Suprapubic skin (tissue), 4 donors: ENCODE measurements at regions not wholly inside any gene's neighbourhood (a gene's known extent, or its start where the extent isn't known, plus 50 kb on each side); places are given as distances from the start of the nearest gene placed in this dataset.

Experiments used
- DNase-seq, 2 donors: peaks; one replicate each; pipeline ENCODE4 v3.0.0-alpha.2; 2019; ENCODE audit warnings: low spot score in 2 of 2
- H3K27ac ChIP-seq: fragments of 200-600 bp; sonication (generic); one replicate; pipeline ENCODE4 v1.5.1; 2019
- H3K27me3 ChIP-seq: fragments of 200-600 bp; sonication (generic); one replicate; pipeline ENCODE4 v1.5.1; 2019
- H3K36me3 ChIP-seq: fragments of 200-600 bp; sonication (generic); one replicate; pipeline ENCODE4 v1.5.1; 2019
- H3K4me1 ChIP-seq: fragments of 200-600 bp; sonication (generic); one replicate; pipeline ENCODE4 v1.5.1; 2019
- H3K4me3 ChIP-seq: fragments of 200-600 bp; sonication (generic); one replicate; pipeline ENCODE4 v1.5.1; 2019; ENCODE audit warnings: mild to moderate bottlenecking
- H3K9me3 ChIP-seq: fragments of 200-600 bp; sonication (generic); one replicate; pipeline ENCODE4 v1.5.1; 2019
- EP300 ChIP-seq: sonication (generic); formaldehyde crosslinking; IDR thresholded peaks from one replicate; pipeline ENCODE4 v1.6.1; 2017; ENCODE audit warnings: antibody characterized with exemption
- POLR2A ChIP-seq, 2 donors: fragments of 450-650 bp; IDR thresholded peaks; one replicate each; pipeline ENCODE4 v1.6.1; 2017; ENCODE audit warnings: antibody characterized with exemption in 2 of 2, mild to moderate bottlenecking in 2 of 2, moderate library complexity in 2 of 2
- POLR2AphosphoS5 ChIP-seq, 3 donors: sonication (generic); formaldehyde crosslinking; IDR thresholded peaks; one replicate each; pipeline ENCODE4 v1.6.1; 2017; ENCODE audit warnings: antibody characterized with exemption in 3 of 3
- WGBS: methylation state at CpG from one replicate; pipeline ENCODE4 v1.1.5; 2018; 5-methylcytosine and 5-hydroxymethylcytosine counted together
- TF ChIP-seq, protein P1 (sequence below), 2 donors: fragments of 200-600 bp in 1 of 2; fragments of 450-650 bp in 1 of 2; sonication (generic) in 1 of 2; IDR thresholded peaks; one replicate each; pipeline ENCODE4 v1.5.1; 2016 to 2019; ENCODE audit warnings: antibody characterized with exemption in 2 of 2, mild to moderate bottlenecking in 1 of 2, moderate library complexity in 1 of 2

DNA sequence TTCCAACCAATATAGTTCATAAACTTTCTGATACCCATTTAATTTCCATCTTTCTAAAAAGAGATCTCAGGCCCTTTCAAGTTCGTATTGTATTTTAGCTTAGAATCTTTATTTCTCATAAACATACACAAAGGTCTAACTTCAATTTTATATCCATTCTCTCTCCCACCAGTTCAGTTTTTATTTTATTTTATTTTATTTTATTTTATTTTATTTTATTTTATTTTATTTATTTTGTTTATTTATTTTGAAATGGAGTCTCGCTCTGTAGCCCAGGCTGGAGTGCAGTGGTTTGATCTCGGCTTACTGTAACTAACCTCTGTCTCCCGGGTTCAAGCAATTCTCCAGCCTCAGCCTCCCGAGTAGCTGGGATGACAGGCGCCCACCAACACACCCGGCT lies 552.8 kb downstream of the SLITRK5 start:
- Histone ChIP-seq H3K4me1 (no peaks in the 10 kb centered on the region), H3K27me3 (no peaks in the 10 kb centered on the region), H3K4me3 (no peak overlapping the region), H3K27ac (no peak overlapping the region), H3K9me3 (no peaks in the 10 kb centered on the region), H3K36me3 (no peaks in the 10 kb centered on the region)
- no peak for DNase-seq
- 95% methylated on average over 7 of the region's 7 CpGs for WGBS
- TF ChIP-seq EP300 (no peak), POLR2A (IDR thresholded peaks at IDR 0.05) (no peak), POLR2AphosphoS5 (IDR thresholded peaks at IDR 0.05) (no peak)
- TF ChIP-seq, protein P1, sequence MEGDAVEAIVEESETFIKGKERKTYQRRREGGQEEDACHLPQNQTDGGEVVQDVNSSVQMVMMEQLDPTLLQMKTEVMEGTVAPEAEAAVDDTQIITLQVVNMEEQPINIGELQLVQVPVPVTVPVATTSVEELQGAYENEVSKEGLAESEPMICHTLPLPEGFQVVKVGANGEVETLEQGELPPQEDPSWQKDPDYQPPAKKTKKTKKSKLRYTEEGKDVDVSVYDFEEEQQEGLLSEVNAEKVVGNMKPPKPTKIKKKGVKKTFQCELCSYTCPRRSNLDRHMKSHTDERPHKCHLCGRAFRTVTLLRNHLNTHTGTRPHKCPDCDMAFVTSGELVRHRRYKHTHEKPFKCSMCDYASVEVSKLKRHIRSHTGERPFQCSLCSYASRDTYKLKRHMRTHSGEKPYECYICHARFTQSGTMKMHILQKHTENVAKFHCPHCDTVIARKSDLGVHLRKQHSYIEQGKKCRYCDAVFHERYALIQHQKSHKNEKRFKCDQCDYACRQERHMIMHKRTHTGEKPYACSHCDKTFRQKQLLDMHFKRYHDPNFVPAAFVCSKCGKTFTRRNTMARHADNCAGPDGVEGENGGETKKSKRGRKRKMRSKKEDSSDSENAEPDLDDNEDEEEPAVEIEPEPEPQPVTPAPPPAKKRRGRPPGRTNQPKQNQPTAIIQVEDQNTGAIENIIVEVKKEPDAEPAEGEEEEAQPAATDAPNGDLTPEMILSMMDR (IDR thresholded peaks at IDR 0.05) = no peak

DNA sequence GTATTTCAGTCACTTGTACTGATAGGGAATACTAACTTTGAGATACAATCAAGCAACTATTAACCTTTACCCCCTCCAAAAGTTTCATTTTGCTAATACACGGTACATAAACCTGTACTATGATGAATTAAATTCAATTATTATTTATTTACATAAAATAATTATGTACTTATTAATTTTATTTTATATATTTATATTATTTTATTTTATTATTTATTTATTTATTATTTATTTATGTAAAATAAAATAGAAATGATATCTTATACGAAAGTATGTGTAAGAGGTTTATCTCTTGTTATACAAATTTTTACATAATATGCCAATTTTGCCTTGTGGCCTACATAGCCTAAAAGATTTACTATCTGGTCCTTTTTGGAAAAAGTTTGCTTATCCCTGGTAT lies 564.3 kb downstream of the SLITRK5 start:
- no peak for TF ChIP-seq POLR2AphosphoS5 (IDR thresholded peaks at IDR 0.05)
- TF ChIP-seq, protein P1 (IDR thresholded peaks at IDR 0.05) = no peak
- no peak for TF ChIP-seq EP300
- no peak for TF ChIP-seq POLR2A (IDR thresholded peaks at IDR 0.05)
- H3K27me3 ChIP-seq = no peaks in the 10 kb centered on the region
- no peak for DNase-seq
- no peaks in the 10 kb centered on the region for H3K9me3 ChIP-seq
- WGBS = 95% methylated on average over 2 of the region's 2 CpGs
- H3K4me1 ChIP-seq = no peaks in the 10 kb centered on the region
- H3K27ac ChIP-seq = no peak overlapping the region
- H3K36me3 ChIP-seq = no peaks in the 10 kb centered on the region
- no peak overlapping the region for H3K4me3 ChIP-seq

DNA sequence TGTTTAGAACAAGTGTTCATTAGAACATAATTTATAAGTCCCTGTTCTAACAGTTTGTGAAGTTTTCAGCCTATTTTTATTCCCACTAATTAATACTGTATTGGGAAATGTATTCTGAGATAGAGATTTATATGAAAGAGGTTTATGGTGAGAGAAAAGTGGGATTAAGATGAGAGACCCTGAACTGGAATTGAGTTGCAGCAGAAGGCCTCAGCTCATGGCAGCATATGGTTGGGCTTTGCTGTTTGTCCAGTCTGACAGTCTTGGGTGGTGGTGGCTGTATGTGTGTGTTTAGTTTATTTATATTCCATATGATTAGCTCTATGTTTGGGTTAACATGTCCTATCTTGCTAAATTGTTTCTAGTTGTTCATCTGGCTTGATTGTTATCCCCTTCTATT lies 575.1 kb downstream of the SLITRK5 start:
- Histone ChIP-seq H3K9me3 (no peaks in the 10 kb centered on the region), H3K4me1 (no peaks in the 10 kb centered on the region), H3K27ac (no peak overlapping the region), H3K4me3 (no peak overlapping the region), H3K36me3 (no peaks in the 10 kb centered on the region), H3K27me3 (no peaks in the 10 kb centered on the region)
- TF ChIP-seq EP300 (no peak), POLR2A (IDR thresholded peaks at IDR 0.05) (no peak)
- TF ChIP-seq, protein P1 (IDR thresholded peaks at IDR 0.05) = no peak
- DNase-seq = no peak

DNA sequence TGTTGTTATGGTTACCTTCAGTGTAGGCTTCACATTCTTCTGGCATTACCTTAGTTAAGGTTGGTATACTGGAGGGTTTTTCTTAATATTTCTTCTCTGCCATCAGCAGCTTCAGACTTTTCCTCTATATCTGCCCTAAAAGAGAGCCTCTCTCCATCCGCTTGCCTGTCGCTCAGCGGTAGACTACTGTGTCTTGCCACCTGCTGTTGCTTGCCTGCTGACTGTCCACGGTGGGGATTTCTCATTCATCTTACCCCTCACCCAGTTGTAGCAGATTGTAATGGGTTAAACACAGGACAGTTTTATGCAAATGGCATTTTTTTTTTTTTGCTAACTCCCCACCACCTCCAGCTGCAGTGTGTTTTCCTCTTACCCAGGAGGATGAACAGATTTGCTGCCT lies 577.2 kb downstream of the SLITRK5 start:
- no peak for DNase-seq
- no peaks in the 10 kb centered on the region for H3K36me3 ChIP-seq
- TF ChIP-seq, protein P1 (IDR thresholded peaks at IDR 0.05) = no peak
- TF ChIP-seq POLR2A (IDR thresholded peaks at IDR 0.05) = no peak
- no peak for TF ChIP-seq POLR2AphosphoS5 (IDR thresholded peaks at IDR 0.05)
- H3K27ac ChIP-seq = no peak overlapping the region
- no peaks in the 10 kb centered on the region for H3K27me3 ChIP-seq
- no peak overlapping the region for H3K4me3 ChIP-seq
- 73% methylated on average over 4 of the region's 4 CpGs for WGBS
- no peaks in the 10 kb centered on the region for H3K9me3 ChIP-seq
- H3K4me1 ChIP-seq = no peaks in the 10 kb centered on the region

DNA sequence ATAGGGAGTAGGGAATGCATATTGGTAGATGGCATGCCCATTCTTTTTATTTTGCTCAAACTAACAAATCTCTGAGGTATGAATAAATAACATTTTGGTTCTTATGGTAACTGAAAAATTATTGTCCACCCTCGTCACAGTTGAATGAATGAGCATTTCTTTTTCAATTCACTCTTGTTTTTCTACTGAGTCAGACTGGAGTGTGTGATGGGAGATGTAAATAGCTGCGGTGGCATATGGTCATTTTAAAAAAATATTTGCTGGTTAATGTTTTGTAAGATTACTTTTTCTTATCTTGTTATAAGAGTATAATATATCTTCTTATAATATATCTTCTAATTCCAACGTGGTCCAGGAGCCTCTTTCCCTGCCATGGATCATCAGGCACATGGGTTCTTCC lies 586.5 kb downstream of the SLITRK5 start:
- Histone ChIP-seq H3K27ac (no peak overlapping the region), H3K4me1 (no peaks in the 10 kb centered on the region), H3K36me3 (no peaks in the 10 kb centered on the region), H3K9me3 (no peaks in the 10 kb centered on the region), H3K4me3 (no peak overlapping the region), H3K27me3 (no peaks in the 10 kb centered on the region)
- TF ChIP-seq, protein P1 (IDR thresholded peaks at IDR 0.05) = no peak
- no peak for TF ChIP-seq POLR2AphosphoS5 (IDR thresholded peaks at IDR 0.05)
- TF ChIP-seq POLR2A (IDR thresholded peaks at IDR 0.05) = no peak
- no peak for TF ChIP-seq EP300
- WGBS = 67% methylated on average over 3 of the region's 3 CpGs
- DNase-seq = no peak
